ENCODE measurements at regions not wholly inside any gene's neighbourhood (a gene's known extent, or its start where the extent isn't known, plus 50 kb on each side); places are given as distances from the start of the nearest gene placed in this dataset.

DNA sequence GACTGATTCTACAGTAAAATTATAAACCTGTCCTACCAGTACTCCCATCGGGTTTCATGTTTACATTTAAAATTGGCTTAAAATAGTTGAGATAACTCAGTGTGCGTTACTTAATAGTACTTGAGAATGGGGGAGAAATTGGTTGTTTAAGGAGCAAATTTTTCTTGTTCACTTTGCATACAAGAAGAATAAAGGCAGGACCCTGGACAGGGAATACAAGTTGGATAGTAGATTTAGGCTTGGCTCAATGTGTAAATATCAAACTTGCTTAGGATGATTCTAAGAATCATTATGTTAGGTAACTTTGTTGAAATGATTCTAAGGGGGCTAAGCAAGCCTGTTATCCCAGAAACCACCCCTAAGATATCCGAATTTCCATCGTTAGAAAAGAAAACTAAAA, 448.4 kb upstream of the TLE4 start:
- no peak for DNase-seq

DNA sequence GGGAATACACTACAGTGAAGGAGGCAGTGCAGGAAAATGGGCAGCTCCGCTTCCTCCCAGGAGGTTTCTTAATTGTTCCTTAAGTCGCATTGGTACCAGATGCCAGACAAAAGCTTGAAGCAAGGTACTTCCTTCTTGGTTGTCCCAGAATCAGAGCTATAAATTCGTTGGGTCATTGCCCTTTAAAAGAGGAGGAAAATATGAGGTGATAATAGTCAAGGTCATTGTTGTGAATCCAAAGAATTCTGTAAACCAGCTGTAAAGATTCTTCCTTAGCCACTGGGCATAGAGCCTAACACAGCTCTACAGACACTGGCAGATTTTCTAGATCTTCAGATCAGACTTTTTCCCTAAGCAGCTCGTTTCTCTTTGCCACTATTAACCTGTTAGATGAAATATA, 444.1 kb upstream of the TLE4 start:
- no peak for DNase-seq

GRCh38 chr9:79129865-79130480, 441.8 kb upstream of the TLE4 start:
- DNase-seq = peak; percentile 11 to 73

- no peak for DNase-seq
Measured at GRCh38 chr9:79131246-79131774, 440.5 kb upstream of the TLE4 start.

DNA sequence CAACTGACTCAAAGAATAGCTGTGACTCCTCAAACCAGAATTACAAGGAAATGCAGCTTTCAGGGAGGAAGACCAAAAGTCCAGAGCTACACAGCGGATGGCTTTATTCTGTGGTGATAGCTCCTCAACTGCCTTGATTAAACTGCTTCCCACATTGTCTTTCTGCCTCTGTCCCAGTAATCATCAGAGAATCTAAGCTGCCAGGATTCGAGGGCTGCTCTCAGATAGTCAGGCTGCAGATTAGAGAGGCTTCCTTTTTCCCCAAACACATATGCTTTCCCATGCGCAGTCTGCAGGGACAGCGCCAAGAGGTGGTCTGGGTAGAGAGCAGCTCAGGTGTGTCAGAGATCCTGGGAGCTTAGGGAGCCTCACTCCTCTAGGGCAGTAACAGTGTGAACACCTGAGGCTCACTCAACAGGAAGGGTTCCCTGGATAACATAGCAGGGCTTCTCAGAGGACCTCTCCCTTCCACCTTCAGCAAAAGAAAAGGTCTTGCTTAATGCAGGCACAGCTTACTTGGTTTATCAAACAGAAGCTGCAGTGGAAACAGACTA, 439.9 kb upstream of the TLE4 start:
- DNase-seq = no peak

GRCh38 chr9:79134654-79135053, 437.1 kb upstream of the TLE4 start:
- no peak for DNase-seq

DNA sequence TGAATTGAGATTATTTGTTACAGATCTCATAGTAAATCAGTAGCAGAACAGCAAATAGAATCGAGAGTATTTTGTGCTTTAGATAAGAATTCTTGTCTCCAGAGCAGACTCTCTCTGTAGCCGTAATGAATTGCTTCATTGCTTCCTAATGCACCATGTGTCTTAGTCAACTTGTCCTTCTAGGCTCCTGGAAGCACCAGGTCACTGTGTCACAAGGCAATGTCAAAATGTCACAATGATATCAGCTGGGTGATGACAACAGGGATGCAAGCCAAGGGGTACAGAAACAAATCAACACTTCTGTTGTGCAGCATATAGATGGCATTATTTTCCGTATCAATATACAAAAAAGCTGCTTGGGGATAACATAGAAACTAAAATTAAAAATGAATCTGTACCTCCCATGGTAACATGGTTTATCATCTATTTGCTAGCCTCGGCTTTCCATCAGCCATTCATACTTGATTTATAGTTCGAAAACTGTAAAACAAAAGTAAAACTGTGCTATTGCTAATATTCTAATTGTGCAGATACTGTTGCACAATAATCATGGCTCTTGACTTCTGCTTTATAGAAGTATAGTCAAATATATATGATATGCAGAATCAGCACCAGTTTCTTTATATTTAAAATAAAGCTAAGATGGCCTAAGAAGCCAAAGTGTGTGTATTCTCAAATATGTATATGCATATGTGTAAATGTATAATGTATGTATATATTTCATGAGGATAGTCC, 435.9 kb upstream of the TLE4 start:
- peak; percentile 53 to 56 for DNase-seq

- DNase-seq = no peak
Measured at GRCh38 chr9:79140751-79141150, 431.0 kb upstream of the TLE4 start.

DNA sequence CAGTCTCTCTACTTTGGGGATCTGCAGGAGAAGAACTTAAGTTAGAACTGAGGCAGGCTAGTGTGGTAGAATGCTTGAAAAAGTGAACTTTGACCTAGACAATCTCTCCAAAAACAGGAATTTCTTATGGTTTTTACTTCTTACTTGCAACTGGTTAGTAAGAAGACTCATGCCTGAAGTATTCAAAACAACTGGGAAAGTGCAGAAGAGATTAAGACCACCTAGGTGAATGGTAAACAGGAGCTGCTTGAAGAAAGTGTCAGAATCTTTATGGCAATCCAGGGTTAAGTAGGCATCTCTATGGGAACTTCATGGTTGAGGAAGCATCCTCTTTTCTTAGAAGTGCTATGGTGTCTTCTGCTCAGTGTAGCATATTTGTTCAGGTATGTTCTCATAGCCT, 428.6 kb upstream of the TLE4 start:
- no peak for DNase-seq

GRCh38 chr9:79145442-79145841, 426.3 kb upstream of the TLE4 start:
- DNase-seq = no peak

DNA sequence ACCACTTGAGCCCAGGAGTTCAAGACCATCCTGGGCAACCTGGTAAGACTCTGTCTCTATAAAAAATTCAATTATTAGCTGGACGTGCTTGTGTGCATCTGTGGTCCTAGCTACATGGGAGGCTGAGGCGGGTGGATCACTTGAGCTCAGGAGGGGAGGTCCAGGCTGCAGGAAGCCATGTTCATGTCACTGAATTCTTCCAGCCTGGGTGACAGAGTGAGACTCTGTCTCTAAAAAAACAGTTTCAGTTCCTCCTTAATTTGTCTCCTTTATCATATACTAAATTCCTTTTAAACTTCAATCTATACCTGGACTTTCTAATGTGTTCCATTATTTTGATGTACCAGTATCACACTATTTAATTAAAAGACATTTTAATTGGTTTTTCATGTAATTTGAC, 422.2 kb upstream of the TLE4 start:
- no peak for DNase-seq

- no peak for DNase-seq
Measured at GRCh38 chr9:79151791-79152190, 420.0 kb upstream of the TLE4 start.

- DNase-seq = no peak
Measured at GRCh38 chr9:79152306-79152705, 419.5 kb upstream of the TLE4 start.

- no peak for DNase-seq
Measured at GRCh38 chr9:79154806-79155205, 417.0 kb upstream of the TLE4 start.

- DNase-seq = no peak
Measured at GRCh38 chr9:79155308-79155707, 416.5 kb upstream of the TLE4 start.

GRCh38 chr9:79163544-79163943, 408.2 kb upstream of the TLE4 start:
- no peak for DNase-seq

GRCh38 chr9:79164406-79164805, 407.4 kb upstream of the TLE4 start:
- DNase-seq = no peak

- DNase-seq = peak in 1 of 2 donors; percentile 19
Measured at GRCh38 chr9:79165020-79165780, 406.6 kb upstream of the TLE4 start.

GRCh38 chr9:79166005-79166404, 405.8 kb upstream of the TLE4 start:
- DNase-seq = no peak

GRCh38 chr9:79170643-79171042, 401.1 kb upstream of the TLE4 start:
- no peak for DNase-seq

DNA sequence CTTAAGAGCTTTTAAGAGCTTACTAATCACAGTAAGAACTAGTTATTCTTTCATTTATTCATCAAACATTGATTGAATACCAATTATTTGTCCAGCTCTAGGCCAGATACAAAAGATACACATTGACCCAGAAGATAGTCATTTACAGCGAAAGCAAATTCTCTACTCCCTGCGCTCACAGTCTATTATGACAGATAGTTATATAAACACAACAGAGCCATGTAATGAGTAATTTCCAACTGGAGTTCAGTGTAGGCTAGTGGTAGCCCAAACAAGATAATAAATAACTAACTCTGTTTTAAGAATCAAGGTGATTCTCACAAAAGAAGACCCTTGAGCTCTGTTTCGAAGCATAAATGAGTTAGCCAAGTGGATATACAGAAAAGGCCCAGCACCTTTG, 397.8 kb upstream of the TLE4 start:
- DNase-seq = no peak

GRCh38 chr9:79176014-79176697, 395.6 kb upstream of the TLE4 start:
- DNase-seq = no peak

DNA sequence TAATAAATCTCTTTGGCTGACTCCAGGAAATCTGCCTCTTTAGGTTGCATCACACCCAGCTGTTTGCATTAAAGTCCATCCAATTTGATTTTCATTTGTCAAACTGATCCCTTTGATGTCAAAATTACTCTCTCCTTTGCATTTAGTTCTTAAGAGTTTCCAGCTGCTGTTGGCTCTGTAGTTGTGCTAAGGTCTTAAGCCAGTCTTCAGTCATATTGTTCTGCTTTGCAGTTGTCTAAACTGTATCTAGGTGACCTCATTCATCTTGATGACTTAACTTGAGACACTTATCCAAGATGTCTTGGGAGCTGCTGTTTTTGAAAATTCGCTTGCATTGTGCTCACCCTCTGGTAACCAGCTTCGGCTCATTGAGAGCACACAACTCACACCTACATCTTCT, 386.9 kb upstream of the TLE4 start:
- no peak for DNase-seq

All from inflammatory macrophage treated with lipopolysaccharide for 1 hour (primary cell).